GM23338 (cell line): ENCODE measurements at regions not wholly inside any gene's neighbourhood (a gene's known extent, or its start where the extent isn't known, plus 50 kb on each side); places are given as distances from the start of the nearest gene placed in this dataset.

Experiments
- CREB1 ChIP-seq: fragments of 250-450 bp; sonication (Bioruptor Pico); IDR thresholded peaks from 2 replicates; pipeline ENCODE4 v1.5.0; 2020; ENCODE audit warnings: low read depth, mild to moderate bottlenecking, moderate library complexity
- CTCF ChIP-seq, 2 experiments: fragments of 200-600 bp in 1 of 2; sonication (generic) in 1 of 2; conservative IDR thresholded peaks; 2 replicates each; pipeline versions ENCODE4 v1.5.1 to v1.6.1; 2016 to 2017; ENCODE audit warnings: antibody characterized with exemption in 2 of 2, low read depth in 2 of 2, mild to moderate bottlenecking in 2 of 2, moderate library complexity in 1 of 2
- ETS1 ChIP-seq: IDR thresholded peaks from 2 replicates; pipeline ENCODE4 v1.6.1; 2016; ENCODE audit warnings: antibody characterized with exemption
- EZH2 ChIP-seq: fragments of 200-600 bp; sonication (generic); IDR thresholded peaks from one replicate; pipeline ENCODE4 v1.8.0; 2017; ENCODE audit warnings: antibody characterized with exemption, mild to moderate bottlenecking, low read depth; ENCODE audit not compliant: unreplicated experiment
- EZH2phosphoT487 ChIP-seq: fragments of 200-600 bp; sonication (generic); IDR thresholded peaks from one replicate; pipeline ENCODE4 v1.8.1; 2018; ENCODE audit warnings: antibody characterized with exemption; ENCODE audit not compliant: unreplicated experiment
- JUNB ChIP-seq: IDR thresholded peaks from one replicate; pipeline ENCODE4 v1.6.1; 2016; ENCODE audit warnings: antibody characterized with exemption; ENCODE audit not compliant: unreplicated experiment
- NANOG ChIP-seq: IDR thresholded peaks from 2 replicates; pipeline ENCODE4 v1.6.1; 2016; ENCODE audit warnings: antibody characterized with exemption, borderline replicate concordance
- POLR2AphosphoS5 ChIP-seq: IDR thresholded peaks from 2 replicates; pipeline ENCODE4 v1.6.1; 2016; ENCODE audit warnings: antibody characterized with exemption, low read depth
- REST ChIP-seq: IDR thresholded peaks from one replicate; pipeline ENCODE4 v1.6.1; 2018; ENCODE audit warnings: antibody characterized with exemption; ENCODE audit not compliant: unreplicated experiment

GRCh38 chr7:3198316-3198715 is 102.7 kb upstream of the SDK1 start:
- no peak for TF ChIP-seq CTCF (conservative IDR thresholded peaks at IDR 0.05; ENCODE audit: low read depth in 2 of 2)
- no peak for TF ChIP-seq EZH2
- TF ChIP-seq EZH2phosphoT487, result no peak
- TF ChIP-seq POLR2AphosphoS5, result no peak
- no peak for TF ChIP-seq JUNB
- no peak for TF ChIP-seq REST
- TF ChIP-seq NANOG, result no peak
- no peak for TF ChIP-seq CREB1 (CRISPR knock-in tag)
- no peak for TF ChIP-seq ETS1
